ENCODE measurements at regions not wholly inside any gene's neighbourhood (a gene's known extent, or its start where the extent isn't known, plus 50 kb on each side); places are given as distances from the start of the nearest gene placed in this dataset.

GRCh38 chr12:93098077-93098476 is 169.0 kb upstream of the EEA1 start:
- no peak for TF ChIP-seq EZH2 (IDR thresholded peaks at IDR 0.05; ENCODE audit: insufficient read depth, poor library complexity, severe bottlenecking)
- TF ChIP-seq EZH2phosphoT487 (IDR thresholded peaks at IDR 0.05; ENCODE audit: insufficient read depth, low read depth): no peak
